Calu3 (cell line): ENCODE measurements at regions not wholly inside any gene's neighbourhood (a gene's known extent, or its start where the extent isn't known, plus 50 kb on each side); places are given as distances from the start of the nearest gene placed in this dataset.

Experiments used
- BruUV-seq: library from RNA; stranded (reverse); fragments of 400-500 nt; replicated peaks from 2 replicates; lab custom pipeline; 2021; lab: Mats Ljungman, UMichigan
- CTCF ChIA-PET: fragments of 300-600 bp; sonication (Branson Sonifier 250); formaldehyde crosslinking; loops from one replicate; lab custom pipeline; 2022; ENCODE audit warnings: antibody characterized with exemption; lab: Charles Lee
- DNase-seq: peaks from one replicate; pipeline ENCODE4 v3.0.0; 2022
- H3K27ac Mint-ChIP-seq: one replicate; pipeline ENCODE4 v1.8.0; 2022; ENCODE audit warnings: mixed read lengths; ENCODE audit not compliant: unreplicated experiment
- H3K27me3 Mint-ChIP-seq: one replicate; pipeline ENCODE4 v1.8.0; 2022; ENCODE audit warnings: mixed read lengths; ENCODE audit not compliant: unreplicated experiment
- H3K36me3 Mint-ChIP-seq: one replicate; pipeline ENCODE4 v1.8.0; 2022; ENCODE audit warnings: mild to moderate bottlenecking, moderate library complexity, mixed read lengths; ENCODE audit not compliant: insufficient read depth, unreplicated experiment
- H3K4me1 Mint-ChIP-seq: one replicate; pipeline ENCODE4 v1.8.0; 2022; ENCODE audit warnings: mild to moderate bottlenecking, low read depth, mixed read lengths; ENCODE audit not compliant: unreplicated experiment
- H3K4me3 Mint-ChIP-seq: one replicate; pipeline ENCODE4 v1.8.0; 2022; ENCODE audit warnings: mild to moderate bottlenecking, low read depth, moderate library complexity, mixed read lengths; ENCODE audit not compliant: unreplicated experiment
- H3K9me3 Mint-ChIP-seq: one replicate; pipeline ENCODE4 v1.8.0; 2022; ENCODE audit warnings: low read depth, mixed read lengths; ENCODE audit not compliant: unreplicated experiment
- intact Hi-C: fragments of 100-400 bp; cut with micrococcal nuclease; formaldehyde crosslinking; loops from one replicate; pipeline ENCODE4 v1.10.0; 2022; ENCODE audit not compliant: unreplicated experiment
- TF ChIP-seq, protein P1 (sequence below): fragments of 200-600 bp; IDR thresholded peaks from one replicate; pipeline ENCODE4 v1.8.0; 2022; ENCODE audit warnings: antibody characterized with exemption; ENCODE audit not compliant: unreplicated experiment

DNA sequence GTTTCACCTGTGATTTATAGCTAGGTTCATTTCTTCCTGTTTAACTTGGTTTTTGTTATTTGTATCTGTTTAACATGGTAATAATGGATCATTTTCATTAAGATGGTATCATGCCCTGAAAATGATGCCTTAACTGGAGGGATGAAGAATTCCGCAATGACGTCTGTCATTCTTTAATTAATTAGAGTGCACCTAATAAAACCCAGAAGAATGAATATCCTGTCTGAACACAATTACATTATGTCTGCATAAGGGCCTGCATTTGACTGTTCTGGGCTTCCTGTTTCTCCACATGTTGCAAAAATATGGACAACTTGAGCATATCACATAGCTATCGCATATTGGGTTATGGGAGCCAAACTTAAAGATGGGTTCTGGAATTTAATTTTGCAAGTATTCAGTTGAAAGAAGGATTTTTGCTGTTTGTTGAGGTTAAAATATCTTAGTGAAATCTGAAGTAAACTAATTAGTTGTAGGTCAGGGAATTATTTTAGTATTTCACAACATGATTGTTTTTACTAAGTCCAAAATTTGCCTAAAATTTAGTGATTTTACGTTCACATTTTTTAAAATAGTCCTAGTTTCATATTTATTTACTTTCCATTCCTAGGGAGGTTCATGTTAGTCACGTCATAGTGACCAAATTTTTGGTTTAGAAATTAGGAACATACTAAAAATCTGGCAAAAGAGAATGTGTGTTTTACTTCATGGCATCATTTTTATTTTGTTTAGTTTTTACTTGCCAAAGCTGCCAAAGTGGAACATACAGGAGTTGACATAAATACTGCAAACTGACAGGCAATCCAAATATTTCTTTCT lies 321.0 kb upstream of the TGFBR2 start:
- Mint-ChIP-seq H3K27me3 (no peaks in the 10 kb centered on the region), H3K36me3 (no peaks in the 10 kb centered on the region), H3K4me1 (peaks cover 54% of the 10 kb centered on the region), H3K9me3 (no peaks in the 10 kb centered on the region), H3K27ac (no peak overlapping the region), H3K4me3 (no peak overlapping the region)
- DNase-seq = no peak
- CTCF ChIA-PET = no interaction called here
- BruUV-seq = no TSS peak
- TF ChIP-seq, protein P1, sequence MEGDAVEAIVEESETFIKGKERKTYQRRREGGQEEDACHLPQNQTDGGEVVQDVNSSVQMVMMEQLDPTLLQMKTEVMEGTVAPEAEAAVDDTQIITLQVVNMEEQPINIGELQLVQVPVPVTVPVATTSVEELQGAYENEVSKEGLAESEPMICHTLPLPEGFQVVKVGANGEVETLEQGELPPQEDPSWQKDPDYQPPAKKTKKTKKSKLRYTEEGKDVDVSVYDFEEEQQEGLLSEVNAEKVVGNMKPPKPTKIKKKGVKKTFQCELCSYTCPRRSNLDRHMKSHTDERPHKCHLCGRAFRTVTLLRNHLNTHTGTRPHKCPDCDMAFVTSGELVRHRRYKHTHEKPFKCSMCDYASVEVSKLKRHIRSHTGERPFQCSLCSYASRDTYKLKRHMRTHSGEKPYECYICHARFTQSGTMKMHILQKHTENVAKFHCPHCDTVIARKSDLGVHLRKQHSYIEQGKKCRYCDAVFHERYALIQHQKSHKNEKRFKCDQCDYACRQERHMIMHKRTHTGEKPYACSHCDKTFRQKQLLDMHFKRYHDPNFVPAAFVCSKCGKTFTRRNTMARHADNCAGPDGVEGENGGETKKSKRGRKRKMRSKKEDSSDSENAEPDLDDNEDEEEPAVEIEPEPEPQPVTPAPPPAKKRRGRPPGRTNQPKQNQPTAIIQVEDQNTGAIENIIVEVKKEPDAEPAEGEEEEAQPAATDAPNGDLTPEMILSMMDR = no peak
- intact Hi-C loops = loop anchor here (5.0 kb wide), 1 partner anchor 57 kb away; no protein-coding TSS in a partner anchor

DNA sequence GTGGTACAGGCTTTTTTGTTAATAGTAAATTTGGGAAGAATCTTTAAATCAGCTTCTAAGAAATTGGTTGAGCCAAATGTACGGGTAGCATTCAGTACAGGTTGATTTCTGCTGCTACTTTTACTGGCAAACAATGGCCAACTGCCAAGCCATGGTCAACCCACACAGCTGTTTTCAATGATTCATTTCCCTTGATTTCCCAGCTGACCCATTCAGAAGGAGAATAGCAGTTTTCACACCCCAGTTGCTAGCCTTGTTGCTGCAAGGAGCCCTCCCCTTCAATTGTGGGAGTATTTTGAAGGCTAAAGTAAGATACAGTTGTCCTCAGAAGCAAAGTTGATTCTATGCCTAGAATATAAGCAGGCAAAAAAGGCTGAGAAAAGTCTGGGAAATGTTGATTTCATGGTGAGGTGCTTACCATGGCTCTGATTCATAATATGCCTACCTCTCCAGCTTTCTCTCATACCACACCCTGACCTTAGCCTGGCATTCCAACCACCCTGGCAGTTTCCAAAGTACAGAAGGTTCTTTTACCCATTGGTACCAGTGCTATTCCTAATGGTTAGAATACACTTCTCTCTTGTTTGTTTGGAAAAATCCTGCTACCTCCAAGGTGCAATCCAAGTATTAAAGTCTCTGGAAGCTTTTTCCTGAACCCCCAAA lies 320.3 kb upstream of the TGFBR2 start:
- Mint-ChIP-seq H3K27me3 (no peaks in the 10 kb centered on the region), H3K4me3 (no peak overlapping the region), H3K4me1 (peaks cover 54% of the 10 kb centered on the region), H3K36me3 (no peaks in the 10 kb centered on the region), H3K9me3 (no peaks in the 10 kb centered on the region), H3K27ac (no peak overlapping the region)
- CTCF ChIA-PET = no interaction called here
- TF ChIP-seq, protein P1 = no peak
- DNase-seq = peak; percentile 58
- intact Hi-C loops = loop anchor here (5.0 kb wide), 1 partner anchor 56 kb away; no protein-coding TSS in a partner anchor
- BruUV-seq = no TSS peak

DNA sequence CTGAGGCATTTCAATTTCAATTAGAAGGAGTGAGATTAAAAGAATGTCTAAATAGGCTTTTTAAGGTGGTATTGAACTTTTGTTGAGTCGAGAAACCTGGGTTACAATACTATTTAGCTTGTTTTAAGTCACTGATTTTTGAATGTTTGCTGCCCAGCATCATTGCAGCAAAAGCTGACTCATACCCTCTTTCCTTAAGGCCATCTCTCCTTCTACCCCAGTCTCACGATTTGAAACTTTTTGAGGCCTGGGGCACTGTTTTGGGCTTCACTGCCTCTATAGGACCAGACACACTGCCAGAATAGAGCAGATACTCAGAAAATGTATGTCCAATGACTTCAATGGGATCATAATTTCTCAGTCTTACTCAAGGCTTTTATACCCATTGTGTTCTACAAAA lies 319.6 kb upstream of the TGFBR2 start:
- DNase-seq = no peak
- TF ChIP-seq, protein P1 = no peak
- Mint-ChIP-seq H3K27me3 (no peaks in the 10 kb centered on the region), H3K4me3 (no peak overlapping the region), H3K36me3 (no peaks in the 10 kb centered on the region), H3K27ac (no peak overlapping the region), H3K4me1 (peaks cover 55% of the 10 kb centered on the region), H3K9me3 (no peaks in the 10 kb centered on the region)
- intact Hi-C loops = loop anchor here (5.0 kb wide), 1 partner anchor 55 kb away; no protein-coding TSS in a partner anchor
- CTCF ChIA-PET = no interaction called here
- BruUV-seq = no TSS peak

DNA sequence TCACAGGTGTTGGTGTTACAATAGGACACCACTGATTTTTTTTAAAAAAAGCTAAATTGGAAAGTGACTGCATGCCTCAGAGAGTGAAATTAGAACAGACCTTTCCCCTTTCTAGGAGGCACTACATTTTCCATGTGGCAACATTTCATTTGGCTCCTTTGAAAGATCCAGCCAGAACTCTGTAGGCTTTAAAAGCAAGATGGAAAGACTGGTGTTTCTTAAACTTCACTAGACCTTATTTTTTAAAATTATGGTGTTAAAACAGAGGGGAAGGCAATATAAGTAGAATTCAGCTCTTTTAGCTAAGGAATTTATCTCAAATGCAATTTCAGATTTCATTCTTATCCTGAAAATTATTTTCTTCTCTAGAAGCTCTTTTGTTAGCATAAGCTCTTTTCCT lies 317.6 kb upstream of the TGFBR2 start:
- CTCF ChIA-PET = no interaction called here
- no peaks in the 10 kb centered on the region for H3K36me3 Mint-ChIP-seq

More for the DNA sequence above, 317.6 kb upstream of the TGFBR2 start:
- no TSS peak for BruUV-seq
- no peak overlapping the region for H3K27ac Mint-ChIP-seq
- no peak overlapping the region for H3K4me3 Mint-ChIP-seq
- no peak for DNase-seq
- TF ChIP-seq, protein P1 = no peak
- H3K4me1 Mint-ChIP-seq = peaks cover 67% of the 10 kb centered on the region
- H3K27me3 Mint-ChIP-seq = no peaks in the 10 kb centered on the region
- intact Hi-C loops = loop anchor here (5.0 kb wide), 1 partner anchor 53 kb away; no protein-coding TSS in a partner anchor
- no peaks in the 10 kb centered on the region for H3K9me3 Mint-ChIP-seq
